Suprapubic skin (tissue), 2 donors: ENCODE measurements at regions not wholly inside any gene's neighbourhood (a gene's known extent, or its start where the extent isn't known, plus 50 kb on each side); places are given as distances from the start of the nearest gene placed in this dataset.

ENCODE experiments used
- EP300 ChIP-seq: sonication (generic); formaldehyde crosslinking; IDR thresholded peaks from one replicate; pipeline ENCODE4 v1.6.1; 2017; ENCODE audit warnings: antibody characterized with exemption
- POLR2A ChIP-seq, 2 donors: fragments of 450-650 bp; IDR thresholded peaks; one replicate each; pipeline ENCODE4 v1.6.1; 2017; ENCODE audit warnings: antibody characterized with exemption in 2 of 2, mild to moderate bottlenecking in 2 of 2, moderate library complexity in 2 of 2

- TF ChIP-seq POLR2A (IDR thresholded peaks at IDR 0.05) (no peak), EP300 (no peak)
These were observed 110.0 kb upstream of the RPS23 start for GRCh38 chr5:82388181-82388580.
